ACC112 (cell line): ENCODE measurements at regions not wholly inside any gene's neighbourhood (a gene's known extent, or its start where the extent isn't known, plus 50 kb on each side); places are given as distances from the start of the nearest gene placed in this dataset.

ENCODE experiments used
- H2AFZ ChIP-seq: fragments of 200-600 bp; sonication (generic); one replicate; pipeline ENCODE4 v1.6.0; 2017; ENCODE audit warnings: antibody characterized with exemption, low read length; ENCODE audit not compliant: unreplicated experiment
- H3K27ac ChIP-seq: fragments of 200-600 bp; sonication (generic); 2 replicates; pipeline ENCODE4 v1.5.1; 2014; ENCODE audit warnings: low read depth, mild to moderate bottlenecking, antibody characterized with exemption, low read length, moderate library complexity
- H3K27me3 ChIP-seq: fragments of 200-600 bp; sonication (generic); 2 replicates; pipeline ENCODE4 v1.6.1; 2014; ENCODE audit warnings: mild to moderate bottlenecking, antibody characterized with exemption, low read length, moderate library complexity, mixed read lengths; ENCODE audit not compliant: insufficient read depth
- H3K36me3 ChIP-seq: fragments of 200-600 bp; sonication (generic); 2 replicates; pipeline ENCODE4 v1.6.1; 2016; ENCODE audit warnings: mild to moderate bottlenecking, antibody characterized with exemption, low read length, moderate library complexity, mixed read lengths; ENCODE audit not compliant: insufficient read depth
- H3K4me1 ChIP-seq: fragments of 200-600 bp; sonication (generic); one replicate; pipeline ENCODE4 v1.6.1; 2016; ENCODE audit warnings: low read length, mixed read lengths; ENCODE audit not compliant: insufficient read depth, unreplicated experiment, control insufficient read depth
- H3K4me3 ChIP-seq: fragments of 200-600 bp; sonication (generic); 2 replicates; pipeline ENCODE4 v1.5.1; 2014; ENCODE audit warnings: mild to moderate bottlenecking, low read depth, low read length
- H3K79me2 ChIP-seq: fragments of 200-600 bp; sonication (generic); one replicate; pipeline ENCODE4 v1.6.0; 2016; ENCODE audit warnings: low read length; ENCODE audit not compliant: control insufficient read depth, unreplicated experiment, insufficient read depth

GRCh38 chr15:46918462-46919140 is 798.7 kb upstream of the SEMA6D start:
- no peaks in the 10 kb centered on the region for H3K79me2 ChIP-seq
- no peak overlapping the region for H3K4me3 ChIP-seq
- no peaks in the 10 kb centered on the region for H3K27me3 ChIP-seq
- no peak overlapping the region for H2AFZ ChIP-seq
- no peaks in the 10 kb centered on the region for H3K4me1 ChIP-seq
- no peaks in the 10 kb centered on the region for H3K36me3 ChIP-seq
- H3K27ac ChIP-seq: no peak overlapping the region

GRCh38 chr15:46921891-46922290 is 795.4 kb upstream of the SEMA6D start:
- Histone ChIP-seq H3K4me3 (no peak overlapping the region), H3K4me1 (no peaks in the 10 kb centered on the region), H3K36me3 (no peaks in the 10 kb centered on the region), H2AFZ (no peak overlapping the region), H3K27me3 (no peaks in the 10 kb centered on the region), H3K27ac (no peak overlapping the region), H3K79me2 (no peaks in the 10 kb centered on the region)

GRCh38 chr15:46930426-46930825 is 786.9 kb upstream of the SEMA6D start:
- Histone ChIP-seq H3K36me3 (no peaks in the 10 kb centered on the region), H3K4me1 (no peaks in the 10 kb centered on the region), H3K4me3 (no peak overlapping the region), H3K79me2 (no peaks in the 10 kb centered on the region), H3K27me3 (no peaks in the 10 kb centered on the region), H3K27ac (no peak overlapping the region), H2AFZ (no peak overlapping the region)

DNA sequence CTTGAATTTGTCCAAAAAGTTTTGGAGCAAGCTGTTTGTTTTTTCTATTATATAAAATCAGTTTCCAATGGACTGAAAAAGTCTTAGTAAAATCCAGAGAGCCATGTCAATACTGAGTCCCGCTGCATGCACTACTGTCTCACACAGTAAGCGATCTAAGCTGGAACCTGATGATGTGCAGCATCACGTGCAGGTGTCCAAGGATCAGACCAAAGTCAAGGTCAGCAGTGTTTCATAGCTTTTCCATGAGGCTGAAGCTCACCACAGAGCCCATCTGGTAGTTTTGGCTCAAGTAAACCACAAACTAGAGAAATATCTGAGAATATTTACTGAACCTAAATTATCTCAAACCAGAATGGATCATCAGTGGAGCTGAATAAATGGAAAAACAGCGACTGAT is 784.0 kb upstream of the SEMA6D start:
- Histone ChIP-seq H3K79me2 (no peaks in the 10 kb centered on the region), H3K4me1 (no peaks in the 10 kb centered on the region), H3K27me3 (no peaks in the 10 kb centered on the region), H3K4me3 (no peak overlapping the region), H3K27ac (no peak overlapping the region), H3K36me3 (no peaks in the 10 kb centered on the region), H2AFZ (no peak overlapping the region)

DNA sequence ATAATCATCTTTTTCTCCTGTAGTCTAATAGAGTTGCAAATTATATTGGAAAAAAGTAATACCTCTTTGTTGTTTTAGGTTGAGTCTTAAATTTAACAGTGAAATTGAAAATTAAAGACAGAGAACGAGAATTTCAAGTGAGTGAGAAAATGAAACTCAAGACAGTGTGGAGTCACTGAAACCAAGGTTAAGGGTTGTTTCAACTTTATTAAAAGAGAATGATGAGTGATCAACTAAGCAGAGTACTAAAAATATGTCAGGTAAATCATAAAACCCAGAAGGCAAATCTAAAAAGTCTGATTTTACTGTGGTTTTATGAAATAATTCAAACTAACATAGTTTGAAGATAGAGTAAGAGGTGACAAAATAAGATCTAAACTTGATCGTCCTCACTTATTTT is 782.5 kb upstream of the SEMA6D start:
- Histone ChIP-seq H3K4me1 (no peaks in the 10 kb centered on the region), H3K27me3 (no peaks in the 10 kb centered on the region), H3K79me2 (no peaks in the 10 kb centered on the region), H3K36me3 (no peaks in the 10 kb centered on the region), H3K4me3 (no peak overlapping the region), H2AFZ (no peak overlapping the region), H3K27ac (no peak overlapping the region)

- H3K79me2 ChIP-seq: no peaks in the 10 kb centered on the region
- H3K4me1 ChIP-seq: no peaks in the 10 kb centered on the region
- no peak overlapping the region for H2AFZ ChIP-seq
- no peaks in the 10 kb centered on the region for H3K36me3 ChIP-seq
- H3K27ac ChIP-seq: no peak overlapping the region
- H3K4me3 ChIP-seq: no peak overlapping the region
- no peaks in the 10 kb centered on the region for H3K27me3 ChIP-seq
These were observed 779.1 kb upstream of the SEMA6D start for GRCh38 chr15:46938169-46938568.

DNA sequence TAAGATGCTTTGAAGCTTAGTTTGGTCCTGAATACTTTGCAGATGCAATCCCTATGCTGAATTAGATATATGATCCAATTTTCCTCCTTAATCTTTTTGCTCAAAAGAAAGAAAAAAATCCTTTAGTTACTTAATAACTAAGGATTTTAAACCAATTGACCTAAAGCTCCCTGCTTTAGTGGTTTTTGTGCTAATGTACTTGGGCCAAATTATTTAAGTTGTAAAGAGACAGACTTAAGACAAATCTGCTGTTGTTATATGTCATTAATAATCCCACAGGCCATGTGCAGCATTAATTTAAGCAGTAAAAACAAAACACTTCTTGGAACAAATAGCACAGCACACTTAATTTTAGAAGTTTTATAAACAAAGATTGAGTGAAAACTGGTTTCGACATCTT is 776.1 kb upstream of the SEMA6D start:
- Histone ChIP-seq H3K27ac (no peak overlapping the region), H3K4me3 (no peak overlapping the region), H2AFZ (no peak overlapping the region), H3K27me3 (no peaks in the 10 kb centered on the region), H3K79me2 (no peaks in the 10 kb centered on the region), H3K4me1 (no peaks in the 10 kb centered on the region), H3K36me3 (no peaks in the 10 kb centered on the region)

GRCh38 chr15:46946953-46947352 is 770.4 kb upstream of the SEMA6D start:
- Histone ChIP-seq H2AFZ (no peak overlapping the region), H3K4me1 (no peaks in the 10 kb centered on the region), H3K4me3 (no peak overlapping the region), H3K36me3 (no peaks in the 10 kb centered on the region), H3K79me2 (no peaks in the 10 kb centered on the region), H3K27me3 (no peaks in the 10 kb centered on the region), H3K27ac (no peak overlapping the region)

- Histone ChIP-seq H2AFZ (no peak overlapping the region), H3K36me3 (no peaks in the 10 kb centered on the region)
These were observed 761.7 kb upstream of the SEMA6D start for GRCh38 chr15:46955576-46955975.

GRCh38 chr15:46956456-46956855 is 760.8 kb upstream of the SEMA6D start:
- Histone ChIP-seq H3K36me3 (no peaks in the 10 kb centered on the region), H2AFZ (no peak overlapping the region), H3K4me3 (no peak overlapping the region), H3K27me3 (no peaks in the 10 kb centered on the region), H3K27ac (no peak overlapping the region), H3K79me2 (no peaks in the 10 kb centered on the region), H3K4me1 (no peaks in the 10 kb centered on the region)

More at GRCh38 chr15:46955576-46955975, 761.7 kb upstream of the SEMA6D start:
- H3K27me3 ChIP-seq: no peaks in the 10 kb centered on the region
- no peaks in the 10 kb centered on the region for H3K79me2 ChIP-seq
- no peaks in the 10 kb centered on the region for H3K4me1 ChIP-seq
- no peak overlapping the region for H3K4me3 ChIP-seq
- no peak overlapping the region for H3K27ac ChIP-seq

- Histone ChIP-seq H3K36me3 (no peaks in the 10 kb centered on the region), H3K79me2 (no peaks in the 10 kb centered on the region), H3K4me1 (no peaks in the 10 kb centered on the region), H3K27ac (no peak overlapping the region), H3K4me3 (no peak overlapping the region), H2AFZ (no peak overlapping the region), H3K27me3 (no peaks in the 10 kb centered on the region)
These were observed 760.4 kb upstream of the SEMA6D start for GRCh38 chr15:46956881-46957280.
